HG03442 (cell line): ENCODE measurements at regions not wholly inside any gene's neighbourhood (a gene's known extent, or its start where the extent isn't known, plus 50 kb on each side); places are given as distances from the start of the nearest gene placed in this dataset.
A peak's percentile ranks its signal among the peaks of the same experiment; 100 is the strongest.

ENCODE experiments used
- ATAC-seq: cut with Tn5 transposase; IDR thresholded peaks from one replicate; pipeline ENCODE4 v1.9.1; 2021; ENCODE audit warnings: mild to moderate bottlenecking, moderate library complexity; ENCODE audit not compliant: unreplicated experiment

- no peak for ATAC-seq
Observed at GRCh38 chr21:41037212-41037611, 130.7 kb upstream of the BACE2 start.

- no peak for ATAC-seq
Observed at GRCh38 chr21:41037936-41038335, 130.0 kb upstream of the BACE2 start.

- ATAC-seq = no peak
Observed at GRCh38 chr21:41043014-41043413, 124.9 kb upstream of the BACE2 start.

- no peak for ATAC-seq
Observed at GRCh38 chr21:41045534-41046268, 122.3 kb upstream of the BACE2 start.

GRCh38 chr21:41048145-41048544 is 119.8 kb upstream of the BACE2 start:
- no peak for ATAC-seq

GRCh38 chr21:41048623-41049022 is 119.3 kb upstream of the BACE2 start:
- ATAC-seq = no peak

GRCh38 chr21:41052820-41053555 is 115.0 kb upstream of the BACE2 start:
- no peak for ATAC-seq

GRCh38 chr21:41054018-41054578 is 113.9 kb upstream of the BACE2 start:
- no peak for ATAC-seq

GRCh38 chr21:41055266-41055665 is 112.7 kb upstream of the BACE2 start:
- ATAC-seq = no peak

GRCh38 chr21:41059871-41060270 is 108.1 kb upstream of the BACE2 start:
- ATAC-seq = no peak

GRCh38 chr21:41061701-41062100 is 106.3 kb upstream of the BACE2 start:
- no peak for ATAC-seq

- no peak for ATAC-seq
Observed at GRCh38 chr21:41064334-41064791, 103.6 kb upstream of the BACE2 start.

GRCh38 chr21:41064951-41065350 is 103.0 kb upstream of the BACE2 start:
- no peak for ATAC-seq

- ATAC-seq = no peak
Observed at GRCh38 chr21:41065539-41065938, 102.4 kb upstream of the BACE2 start.

- no peak for ATAC-seq
Observed at GRCh38 chr21:41066086-41066938, 101.6 kb upstream of the BACE2 start.

- no peak for ATAC-seq
Observed at GRCh38 chr21:41067709-41068108, 100.3 kb upstream of the BACE2 start.

GRCh38 chr21:41068496-41068895 is 99.5 kb upstream of the BACE2 start:
- ATAC-seq = no peak

GRCh38 chr21:41068967-41069642 is 98.9 kb upstream of the BACE2 start:
- ATAC-seq = peak; percentile 58

GRCh38 chr21:41070284-41070683 is 97.7 kb upstream of the BACE2 start:
- no peak for ATAC-seq
